Rectal smooth muscle tissue (tissue), 1 donor: ENCODE measurements at regions not wholly inside any gene's neighbourhood (a gene's known extent, or its start where the extent isn't known, plus 50 kb on each side); places are given as distances from the start of the nearest gene placed in this dataset.

Experiments
- H3K27ac ChIP-seq: one replicate; pipeline ENCODE4 v1.7.0; 2013; ENCODE audit warnings: low read depth, low read length, inconsistent platforms
- H3K27me3 ChIP-seq: one replicate; pipeline ENCODE4 v1.7.0; 2013; ENCODE audit warnings: low read length; ENCODE audit not compliant: control insufficient read depth, insufficient read depth
- H3K36me3 ChIP-seq: one replicate; pipeline ENCODE4 v1.7.0; 2013; ENCODE audit warnings: low read length; ENCODE audit not compliant: control insufficient read depth, insufficient read depth
- H3K4me1 ChIP-seq: one replicate; pipeline ENCODE4 v1.7.0; 2013; ENCODE audit warnings: low read length; ENCODE audit not compliant: control insufficient read depth, insufficient read depth
- H3K4me3 ChIP-seq: one replicate; pipeline ENCODE4 v1.7.0; 2013; ENCODE audit warnings: low read length
- H3K9ac ChIP-seq: one replicate; pipeline ENCODE4 v1.7.0; 2013; ENCODE audit warnings: low read length

DNA sequence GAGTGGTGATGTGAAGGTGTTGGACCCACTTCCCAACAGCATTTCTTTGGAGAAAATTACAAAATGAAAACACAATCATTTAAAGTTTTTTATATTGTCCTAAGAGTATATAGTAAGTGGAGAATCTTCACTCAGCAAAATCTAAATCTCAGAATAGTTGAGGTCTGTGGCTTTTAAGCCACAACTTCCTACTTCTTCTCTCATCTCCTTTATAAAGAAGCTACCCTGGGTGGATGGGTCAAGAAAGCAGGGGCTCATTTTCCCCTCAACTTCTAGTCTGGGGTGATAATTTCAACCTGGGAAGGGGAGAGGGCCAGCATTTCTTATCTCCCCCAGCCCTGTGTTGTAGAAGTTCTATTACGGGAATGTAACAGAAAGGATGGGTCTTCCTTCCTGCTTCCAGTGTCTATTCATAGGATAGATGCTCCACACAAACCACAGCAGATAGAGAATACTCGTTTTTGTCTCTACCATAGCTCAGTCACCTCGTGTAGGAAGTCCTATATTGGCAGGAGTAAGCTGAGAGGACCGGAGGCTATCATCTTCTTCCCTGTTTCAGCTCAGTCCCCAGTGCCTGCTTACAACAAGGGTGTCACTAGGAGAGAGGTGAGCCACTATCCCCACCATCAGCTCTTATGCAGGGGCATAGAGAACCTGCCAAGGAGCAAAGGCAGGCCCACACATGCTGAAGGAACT is 341.5 kb downstream of the CASP12 start:
- H3K4me3 ChIP-seq: no peak overlapping the region
- no peaks in the 10 kb centered on the region for H3K4me1 ChIP-seq
- no peaks in the 10 kb centered on the region for H3K27me3 ChIP-seq
- H3K9ac ChIP-seq: no peak overlapping the region
- H3K27ac ChIP-seq: no peak overlapping the region
- H3K36me3 ChIP-seq: no peaks in the 10 kb centered on the region

DNA sequence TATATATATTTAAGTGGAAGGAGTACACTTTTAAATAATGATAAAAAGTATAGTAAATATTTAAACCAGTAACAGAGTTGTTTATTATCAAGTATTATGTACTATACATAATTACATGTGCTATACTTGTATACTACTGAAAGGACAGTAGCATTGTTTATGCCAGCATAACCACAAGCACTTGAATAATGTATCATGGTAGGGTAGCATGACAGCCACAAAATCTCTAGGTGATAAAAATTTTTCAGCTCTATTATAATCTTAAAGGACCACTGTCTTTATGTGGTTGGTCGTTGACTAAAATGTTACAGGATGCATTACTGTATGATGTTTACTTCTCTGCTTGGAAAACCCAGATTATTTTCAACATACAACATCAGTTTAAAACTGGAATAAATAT is 349.2 kb downstream of the CASP12 start:
- no peak overlapping the region for H3K27ac ChIP-seq
- no peaks in the 10 kb centered on the region for H3K27me3 ChIP-seq
- H3K4me3 ChIP-seq: no peak overlapping the region
- no peak overlapping the region for H3K9ac ChIP-seq
- no peaks in the 10 kb centered on the region for H3K36me3 ChIP-seq
- H3K4me1 ChIP-seq: no peaks in the 10 kb centered on the region

DNA sequence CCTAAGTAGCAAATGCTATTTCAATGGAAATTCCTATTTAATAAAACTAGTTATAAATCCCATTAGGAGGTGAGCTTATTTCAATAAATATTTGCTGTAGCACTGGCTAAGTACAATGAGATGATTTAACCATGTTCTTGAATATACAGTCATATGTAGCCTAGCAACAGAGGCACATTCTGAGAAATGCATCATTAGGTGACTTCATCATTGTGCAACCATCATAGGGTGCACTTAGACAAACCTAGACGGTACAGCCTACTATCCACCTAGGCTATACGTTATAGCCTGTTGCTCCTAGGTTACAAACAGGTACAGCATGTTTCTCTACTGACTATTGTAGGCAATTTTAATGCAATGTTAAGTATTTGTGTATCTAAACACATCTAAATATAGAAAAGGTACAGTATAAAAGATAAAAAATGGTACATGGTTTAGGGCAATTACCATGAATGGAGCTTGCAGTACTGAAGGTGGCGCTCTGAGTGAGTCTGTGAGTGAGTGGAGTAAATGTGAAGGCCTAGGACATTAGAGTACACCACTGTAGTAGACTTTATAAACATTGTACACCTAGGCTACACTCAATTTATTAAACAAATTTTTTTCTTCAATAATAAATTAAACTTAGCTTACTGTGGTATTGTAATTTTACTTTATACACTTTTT is 350.1 kb downstream of the CASP12 start:
- H3K27ac ChIP-seq: no peak overlapping the region
- no peaks in the 10 kb centered on the region for H3K27me3 ChIP-seq
- no peaks in the 10 kb centered on the region for H3K36me3 ChIP-seq
- H3K4me1 ChIP-seq: no peaks in the 10 kb centered on the region
- H3K4me3 ChIP-seq: no peak overlapping the region
- no peak overlapping the region for H3K9ac ChIP-seq

DNA sequence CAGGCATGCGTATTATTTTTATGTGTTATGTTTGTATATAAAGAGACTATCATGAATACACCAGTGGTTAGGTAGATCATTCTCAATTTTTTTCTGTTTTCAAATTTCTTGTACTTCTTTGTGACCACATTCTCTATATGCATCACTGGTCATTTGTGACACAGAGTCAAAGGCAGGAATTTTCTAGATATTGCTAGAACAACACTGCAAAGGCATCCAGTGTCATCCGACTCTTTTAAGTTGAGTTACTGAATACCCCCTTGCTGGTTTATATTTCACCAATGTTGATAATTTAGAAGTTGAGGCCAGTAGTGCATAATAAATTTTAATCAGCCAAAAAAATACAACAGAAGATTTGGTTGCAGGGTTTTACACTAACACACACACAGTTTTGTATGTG is 351.8 kb downstream of the CASP12 start:
- Histone ChIP-seq H3K27me3 (no peaks in the 10 kb centered on the region), H3K4me3 (no peak overlapping the region), H3K27ac (no peak overlapping the region), H3K36me3 (no peaks in the 10 kb centered on the region), H3K9ac (no peak overlapping the region), H3K4me1 (no peaks in the 10 kb centered on the region)

DNA sequence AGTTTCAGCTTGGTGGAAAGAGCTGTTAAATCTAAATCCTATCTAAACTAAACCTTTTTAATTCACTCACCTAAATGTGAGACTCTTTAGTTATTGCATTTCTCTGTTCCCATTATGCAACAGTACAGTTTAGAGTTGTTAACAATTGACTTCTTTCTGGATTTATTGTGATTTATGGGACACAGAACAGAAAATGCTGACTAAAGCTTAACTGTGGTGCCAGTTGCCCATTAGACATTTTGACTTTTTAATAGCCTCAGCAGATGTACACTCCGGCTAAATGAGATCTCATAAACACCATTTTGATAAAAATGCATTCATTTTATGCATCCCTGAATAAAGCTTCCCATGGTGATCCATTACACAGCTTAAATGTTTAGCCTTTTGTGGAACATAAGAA is 356.6 kb downstream of the CASP12 start:
- Histone ChIP-seq H3K36me3 (no peaks in the 10 kb centered on the region), H3K4me3 (no peak overlapping the region), H3K27me3 (no peaks in the 10 kb centered on the region), H3K4me1 (no peaks in the 10 kb centered on the region), H3K27ac (no peak overlapping the region), H3K9ac (no peak overlapping the region)

DNA sequence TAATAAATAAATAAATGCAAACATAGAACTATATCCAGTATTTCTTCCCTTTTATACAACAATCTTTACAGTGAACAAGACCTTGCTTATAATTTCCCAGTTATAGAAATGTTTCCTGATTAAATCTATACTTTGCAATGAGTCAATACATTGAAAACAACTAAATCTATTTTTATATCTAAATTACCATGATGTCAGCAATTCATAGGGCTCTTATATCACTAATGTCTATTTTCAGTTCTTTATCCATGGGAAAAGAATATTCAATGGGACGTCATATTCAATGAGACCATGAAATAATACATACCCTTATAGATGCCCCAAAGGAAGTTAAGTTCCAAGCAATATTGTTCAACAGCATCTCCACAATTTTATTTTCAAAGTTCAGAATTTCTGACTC is 359.9 kb downstream of the CASP12 start:
- Histone ChIP-seq H3K36me3 (no peaks in the 10 kb centered on the region), H3K9ac (no peak overlapping the region), H3K4me1 (no peaks in the 10 kb centered on the region), H3K4me3 (no peak overlapping the region), H3K27ac (no peak overlapping the region), H3K27me3 (no peaks in the 10 kb centered on the region)

DNA sequence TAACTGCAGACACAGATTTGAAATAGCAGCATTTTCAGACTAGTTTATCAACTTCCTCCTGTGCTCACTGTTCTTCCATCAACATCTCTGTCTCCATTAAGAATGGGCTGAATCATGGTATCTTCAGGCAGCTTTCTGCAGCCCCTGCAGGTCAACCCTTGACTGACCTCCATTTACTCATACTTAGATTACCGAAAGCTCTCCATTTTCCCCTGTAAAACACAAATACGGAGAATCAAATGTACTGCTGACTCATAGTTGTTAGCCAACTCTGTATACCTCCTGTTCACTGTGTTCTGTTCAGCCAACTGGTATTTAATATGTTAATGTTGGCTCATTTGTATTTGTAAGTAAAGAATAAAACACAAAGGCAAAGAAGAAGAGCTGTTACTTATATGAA is 364.0 kb downstream of the CASP12 start:
- Histone ChIP-seq H3K36me3 (no peaks in the 10 kb centered on the region), H3K27me3 (no peaks in the 10 kb centered on the region), H3K4me3 (no peak overlapping the region), H3K27ac (no peak overlapping the region), H3K4me1 (no peaks in the 10 kb centered on the region), H3K9ac (no peak overlapping the region)

DNA sequence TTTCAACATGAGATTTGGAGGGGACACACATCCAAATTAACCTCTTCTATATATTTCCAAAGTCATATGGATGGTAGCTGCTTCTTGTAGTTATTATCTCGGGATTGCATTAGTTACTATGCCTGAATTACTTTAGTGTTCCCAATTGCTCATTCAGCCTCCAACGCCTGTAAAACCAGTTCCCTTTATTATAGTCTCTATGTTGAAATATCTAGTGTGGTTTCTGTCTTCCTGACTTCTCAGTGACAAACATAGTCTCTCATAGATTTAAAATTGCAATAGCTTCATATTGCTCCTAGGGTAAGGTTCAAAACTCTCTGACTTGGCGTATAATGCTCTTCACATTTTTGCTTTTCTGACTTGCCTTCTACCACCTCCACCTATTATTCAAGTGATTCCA is 366.4 kb downstream of the CASP12 start:
- Histone ChIP-seq H3K4me1 (no peaks in the 10 kb centered on the region), H3K36me3 (no peaks in the 10 kb centered on the region), H3K9ac (no peak overlapping the region), H3K27ac (no peak overlapping the region), H3K27me3 (no peaks in the 10 kb centered on the region), H3K4me3 (no peak overlapping the region)

DNA sequence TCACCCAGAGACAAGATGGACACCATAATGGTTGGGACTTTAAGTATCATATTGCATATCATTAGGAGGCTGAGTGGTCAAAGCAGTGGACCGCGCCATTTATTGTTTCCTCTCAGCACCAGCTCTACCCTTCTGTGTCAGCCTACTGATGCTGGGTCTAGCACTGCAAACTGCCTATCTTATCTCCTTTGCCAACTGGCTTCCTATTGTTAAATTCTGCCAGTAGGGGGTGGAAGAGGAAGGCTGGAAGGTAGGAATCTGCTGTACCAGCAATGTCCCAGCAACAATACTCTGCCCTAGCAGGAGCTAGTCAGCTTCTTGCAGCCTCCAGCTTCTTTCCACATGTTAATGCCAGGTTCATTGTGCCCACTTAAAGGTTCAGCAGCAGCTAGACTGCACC is 367.1 kb upstream of the PDGFD start:
- Histone ChIP-seq H3K4me1 (no peaks in the 10 kb centered on the region), H3K4me3 (no peak overlapping the region), H3K36me3 (no peaks in the 10 kb centered on the region), H3K27me3 (no peaks in the 10 kb centered on the region), H3K9ac (no peak overlapping the region), H3K27ac (no peak overlapping the region)

DNA sequence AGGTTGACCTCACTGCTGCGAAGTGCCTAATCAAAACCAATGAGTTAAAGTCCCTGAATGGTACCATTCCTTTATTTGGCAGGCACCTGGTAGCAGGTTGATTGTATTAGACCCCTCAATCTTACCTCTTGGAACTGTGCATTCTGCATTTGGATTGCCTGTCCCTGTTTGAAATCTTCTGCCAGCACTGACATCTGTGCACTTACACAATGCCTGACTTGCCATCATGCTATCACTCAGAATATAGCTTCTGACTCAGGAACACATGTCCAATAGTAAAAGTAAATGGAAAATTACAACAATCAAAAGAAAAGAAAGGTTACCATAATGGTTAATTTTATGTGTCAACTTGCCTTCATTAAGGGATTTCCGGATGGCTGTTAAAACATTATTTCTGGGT is 366.0 kb upstream of the PDGFD start:
- H3K27me3 ChIP-seq: no peaks in the 10 kb centered on the region
- no peak overlapping the region for H3K9ac ChIP-seq
- no peak overlapping the region for H3K27ac ChIP-seq
- no peaks in the 10 kb centered on the region for H3K36me3 ChIP-seq
- no peaks in the 10 kb centered on the region for H3K4me1 ChIP-seq
- no peak overlapping the region for H3K4me3 ChIP-seq

DNA sequence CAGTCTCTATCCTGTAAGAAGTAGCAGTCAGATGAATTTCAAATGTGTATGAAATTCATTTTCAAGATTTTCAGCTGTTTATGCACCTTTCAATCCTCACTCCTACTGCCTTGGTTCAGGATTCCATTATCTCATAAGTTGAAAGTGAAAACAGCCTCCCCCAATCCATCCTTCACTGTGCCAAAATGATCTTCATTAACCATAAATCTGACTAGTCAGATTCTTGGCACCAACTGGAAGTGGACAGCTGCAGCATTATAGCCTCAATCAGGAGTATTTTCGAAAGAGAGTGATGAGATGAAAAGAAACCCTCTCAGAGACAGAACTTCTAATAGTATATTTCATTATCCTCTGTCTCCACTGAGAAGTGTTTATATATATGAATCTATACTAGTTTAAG is 365.3 kb upstream of the PDGFD start:
- H3K27me3 ChIP-seq: no peaks in the 10 kb centered on the region
- H3K27ac ChIP-seq: no peak overlapping the region
- no peaks in the 10 kb centered on the region for H3K4me1 ChIP-seq
- no peaks in the 10 kb centered on the region for H3K36me3 ChIP-seq
- no peak overlapping the region for H3K4me3 ChIP-seq
- H3K9ac ChIP-seq: no peak overlapping the region

DNA sequence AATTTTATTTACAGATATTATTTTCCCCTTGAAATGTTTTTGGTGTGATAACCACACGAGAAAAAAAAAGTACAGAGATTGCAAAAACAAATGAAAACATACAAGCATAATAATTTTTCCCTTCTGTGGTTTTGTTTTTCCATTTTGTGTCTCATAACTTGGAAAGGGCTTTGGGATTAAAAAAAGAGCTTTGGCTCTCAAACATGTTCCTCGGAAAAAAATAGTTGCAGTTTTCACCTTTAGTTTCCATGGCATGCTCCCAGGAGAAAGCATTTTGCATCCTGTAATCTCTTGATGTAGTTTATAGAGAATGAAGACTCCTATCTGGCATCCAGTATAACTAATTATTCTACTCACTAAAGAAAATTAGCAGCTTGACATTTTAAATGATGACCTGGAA is 362.1 kb upstream of the PDGFD start:
- no peak overlapping the region for H3K4me3 ChIP-seq
- H3K27ac ChIP-seq: no peak overlapping the region
- H3K4me1 ChIP-seq: no peaks in the 10 kb centered on the region
- H3K9ac ChIP-seq: no peak overlapping the region
- no peaks in the 10 kb centered on the region for H3K27me3 ChIP-seq
- H3K36me3 ChIP-seq: no peaks in the 10 kb centered on the region

DNA sequence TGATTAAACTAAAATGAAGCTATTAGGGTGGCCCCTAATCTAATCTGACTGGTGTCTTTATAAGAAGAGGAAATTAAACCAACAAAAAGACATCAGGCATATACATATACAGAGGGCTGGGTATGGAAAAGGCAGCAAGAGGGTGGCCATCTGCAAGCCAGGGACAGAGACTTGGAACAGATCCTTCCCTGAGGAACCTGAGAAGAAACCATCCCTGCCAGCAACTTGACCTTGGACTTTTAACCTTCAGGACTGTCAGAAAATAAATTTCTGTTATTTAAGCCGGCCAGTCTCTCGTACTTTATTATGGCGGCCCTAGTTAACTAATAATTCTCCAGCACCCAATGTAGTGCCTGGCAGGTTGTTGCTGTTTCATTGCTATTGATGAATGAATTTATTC is 361.5 kb upstream of the PDGFD start:
- Histone ChIP-seq H3K27me3 (no peaks in the 10 kb centered on the region), H3K36me3 (no peaks in the 10 kb centered on the region), H3K4me1 (no peaks in the 10 kb centered on the region), H3K9ac (no peak overlapping the region), H3K27ac (no peak overlapping the region), H3K4me3 (no peak overlapping the region)
